Activated CD8-positive, alpha-beta memory T cell treated with anti-CD3 and anti-CD28 coated beads, Interleukin-2, amount 50 U/mL, for 4 hours (primary cell): ENCODE measurements at regions not wholly inside any gene's neighbourhood (a gene's known extent, or its start where the extent isn't known, plus 50 kb on each side); places are given as distances from the start of the nearest gene placed in this dataset.

Experiments used
- DNase-seq: peaks from one replicate; pipeline ENCODE4 v3.0.0-alpha.2; 2020

GRCh38 chr15:77749998-77750540 lies 117.4 kb upstream of the LINGO1 start:
- DNase-seq = no peak

- DNase-seq = no peak
Observed at GRCh38 chr15:77749236-77749997, 116.7 kb upstream of the LINGO1 start.

GRCh38 chr15:77748078-77749064 lies 115.7 kb upstream of the LINGO1 start:
- DNase-seq = no peak

GRCh38 chr15:77747175-77748077 lies 114.7 kb upstream of the LINGO1 start:
- no peak for DNase-seq

GRCh38 chr15:77746254-77747174 lies 113.8 kb upstream of the LINGO1 start:
- no peak for DNase-seq

- no peak for DNase-seq
Observed at GRCh38 chr15:77744398-77744797, 111.7 kb upstream of the LINGO1 start.

- no peak for DNase-seq
Observed at GRCh38 chr15:77742570-77742969, 109.9 kb upstream of the LINGO1 start.

- no peak for DNase-seq
Observed at GRCh38 chr15:77742127-77742526, 109.4 kb upstream of the LINGO1 start.

GRCh38 chr15:77741106-77741505 lies 108.4 kb upstream of the LINGO1 start:
- no peak for DNase-seq

- DNase-seq = no peak
Observed at GRCh38 chr15:77739591-77740378, 107.1 kb upstream of the LINGO1 start.

GRCh38 chr15:77738441-77739302 lies 106.0 kb upstream of the LINGO1 start:
- DNase-seq = no peak

- no peak for DNase-seq
Observed at GRCh38 chr15:77738038-77738370, 105.3 kb upstream of the LINGO1 start.

- no peak for DNase-seq
Observed at GRCh38 chr15:77737238-77738037, 104.7 kb upstream of the LINGO1 start.

GRCh38 chr15:77734306-77734705 lies 101.6 kb upstream of the LINGO1 start:
- no peak for DNase-seq

- DNase-seq = no peak
Observed at GRCh38 chr15:77733579-77734300, 101.0 kb upstream of the LINGO1 start.

GRCh38 chr15:77732514-77733335 lies 100.0 kb upstream of the LINGO1 start:
- no peak for DNase-seq

GRCh38 chr15:77731945-77732344 lies 99.2 kb upstream of the LINGO1 start:
- no peak for DNase-seq
